Skeletal muscle satellite cell (primary cell): ENCODE measurements at regions not wholly inside any gene's neighbourhood (a gene's known extent, or its start where the extent isn't known, plus 50 kb on each side); places are given as distances from the start of the nearest gene placed in this dataset.

Source experiments
- H3K27me3 ChIP-seq: 2 replicates; pipeline ENCODE4 v1.7.0; 2013; ENCODE audit warnings: low read length; ENCODE audit not compliant: control insufficient read depth, insufficient read depth
- H3K36me3 ChIP-seq: 2 replicates; pipeline ENCODE4 v1.7.0; 2013; ENCODE audit warnings: mild to moderate bottlenecking, control low read depth, low read length; ENCODE audit not compliant: insufficient read depth
- H3K4me1 ChIP-seq: 2 replicates; pipeline ENCODE4 v1.7.0; 2013; ENCODE audit warnings: low read length; ENCODE audit not compliant: control insufficient read depth, insufficient read depth
- H3K4me2 ChIP-seq: 2 replicates; pipeline ENCODE4 v1.7.0; 2013; ENCODE audit warnings: mild to moderate bottlenecking, low read length
- H3K4me3 ChIP-seq: 2 replicates; pipeline ENCODE4 v1.7.0; 2013; ENCODE audit warnings: low read length
- H3K9ac ChIP-seq: 2 replicates; pipeline ENCODE4 v1.7.0; 2013; ENCODE audit warnings: mild to moderate bottlenecking, low read depth, low read length, moderate library complexity
- H3K9me3 ChIP-seq: replicated peaks from 2 replicates; pipeline ENCODE4 v1.7.0; 2013; ENCODE audit warnings: mild to moderate bottlenecking, control low read depth, low read length

DNA sequence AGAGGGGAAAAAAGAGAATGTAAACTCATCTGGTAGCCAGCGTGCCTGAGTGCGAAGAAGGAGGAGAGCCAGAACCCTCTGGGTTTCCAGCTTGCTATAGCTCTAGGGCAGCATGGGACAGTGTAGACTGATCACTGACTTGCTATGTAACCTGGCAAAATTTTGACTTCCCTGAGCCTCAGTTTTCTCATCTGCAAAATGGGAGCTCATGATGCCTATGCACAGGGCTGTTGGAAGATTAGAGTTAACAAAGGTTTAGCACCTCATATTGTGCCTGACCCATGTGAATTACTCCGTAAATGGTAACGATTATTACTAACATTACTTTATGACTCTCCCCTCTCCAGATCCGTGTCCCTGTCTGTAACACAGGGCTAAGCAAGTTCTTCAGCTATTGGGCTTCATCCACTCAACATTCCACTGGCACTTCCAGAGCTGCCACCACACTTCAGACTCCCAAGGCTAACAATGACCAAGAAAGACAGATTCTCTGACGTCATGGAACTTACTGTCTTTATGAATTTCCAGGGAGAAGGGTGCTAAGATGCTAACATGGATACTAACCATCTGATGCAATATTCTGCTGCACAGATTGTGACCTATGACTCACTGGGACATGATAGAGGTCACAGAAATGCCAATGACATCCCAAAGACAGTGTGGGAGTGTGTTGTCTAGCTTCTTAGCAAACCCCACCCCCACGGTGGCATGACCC, 195.2 kb downstream of the TRIM29 start:
- Histone ChIP-seq H3K4me1 (no peaks in the 10 kb centered on the region), H3K9me3 (no peaks in the 10 kb centered on the region), H3K9ac (no peak overlapping the region), H3K4me3 (no peak overlapping the region), H3K36me3 (no peaks in the 10 kb centered on the region), H3K4me2 (no peak overlapping the region), H3K27me3 (no peaks in the 10 kb centered on the region)

DNA sequence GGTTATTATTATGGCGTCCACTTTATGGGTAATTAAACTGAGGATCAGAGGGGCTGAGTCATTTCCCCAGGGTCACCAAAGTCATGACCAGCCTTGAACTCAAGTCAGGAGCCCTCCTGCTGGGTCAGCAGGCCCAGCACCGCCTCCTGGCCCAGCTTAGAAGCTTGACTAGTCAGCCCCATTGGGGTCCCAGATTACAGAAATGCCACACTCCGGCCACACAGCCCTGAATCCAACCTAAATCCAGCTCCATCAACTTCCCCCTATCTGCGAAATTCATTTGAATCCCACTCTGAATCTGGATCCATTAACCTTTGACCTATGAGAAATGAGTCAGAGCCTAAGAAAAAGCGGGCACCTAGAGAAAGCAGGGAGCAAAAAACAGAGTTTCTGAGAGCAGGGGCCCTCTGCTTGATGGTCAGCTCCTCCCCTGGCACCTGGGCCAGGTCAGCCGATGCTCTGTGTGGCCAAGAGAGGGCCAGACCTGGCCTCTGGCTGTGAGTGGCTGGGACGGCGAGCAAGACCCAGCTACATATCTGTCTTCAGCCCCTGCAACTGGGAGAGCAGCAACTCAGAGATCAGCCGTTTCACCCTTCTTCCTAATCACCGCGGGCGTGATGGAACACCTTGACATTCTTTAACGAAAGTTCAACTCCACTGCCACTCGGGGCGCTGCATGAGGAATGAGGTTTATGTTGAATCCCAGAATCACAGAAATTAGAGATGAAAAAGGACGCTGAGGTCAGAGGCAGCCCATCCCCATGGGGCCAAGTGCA, 196.1 kb downstream of the TRIM29 start:
- Histone ChIP-seq H3K4me3 (no peak overlapping the region), H3K27me3 (peaks cover 3% of the 10 kb centered on the region), H3K4me1 (no peaks in the 10 kb centered on the region), H3K36me3 (no peaks in the 10 kb centered on the region), H3K4me2 (no peak overlapping the region), H3K9me3 (no peaks in the 10 kb centered on the region), H3K9ac (no peak overlapping the region)

DNA sequence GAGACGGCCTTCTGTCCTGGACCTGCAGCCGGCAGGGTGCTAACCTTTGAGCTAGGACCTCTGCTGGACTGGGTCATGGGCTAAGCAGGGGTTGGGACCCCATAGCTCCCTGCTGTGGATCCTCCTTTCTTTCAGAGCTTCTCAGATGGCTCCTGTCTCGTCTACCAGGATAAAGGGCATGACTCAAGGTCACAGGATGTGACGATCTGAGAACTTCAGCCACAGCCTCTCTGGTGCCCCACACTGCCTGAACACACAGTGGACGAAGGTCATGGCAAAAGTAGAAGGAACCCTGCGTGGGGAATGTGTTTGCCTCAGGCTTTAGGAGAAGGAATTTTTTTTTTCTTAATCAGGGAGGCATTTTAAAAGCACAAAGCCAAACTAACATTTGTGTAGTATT, 196.7 kb downstream of the TRIM29 start:
- Histone ChIP-seq H3K4me1 (no peaks in the 10 kb centered on the region), H3K4me3 (no peak overlapping the region), H3K27me3 (peaks cover 5% of the 10 kb centered on the region), H3K4me2 (no peak overlapping the region), H3K9ac (no peak overlapping the region), H3K36me3 (no peaks in the 10 kb centered on the region), H3K9me3 (no peaks in the 10 kb centered on the region)

DNA sequence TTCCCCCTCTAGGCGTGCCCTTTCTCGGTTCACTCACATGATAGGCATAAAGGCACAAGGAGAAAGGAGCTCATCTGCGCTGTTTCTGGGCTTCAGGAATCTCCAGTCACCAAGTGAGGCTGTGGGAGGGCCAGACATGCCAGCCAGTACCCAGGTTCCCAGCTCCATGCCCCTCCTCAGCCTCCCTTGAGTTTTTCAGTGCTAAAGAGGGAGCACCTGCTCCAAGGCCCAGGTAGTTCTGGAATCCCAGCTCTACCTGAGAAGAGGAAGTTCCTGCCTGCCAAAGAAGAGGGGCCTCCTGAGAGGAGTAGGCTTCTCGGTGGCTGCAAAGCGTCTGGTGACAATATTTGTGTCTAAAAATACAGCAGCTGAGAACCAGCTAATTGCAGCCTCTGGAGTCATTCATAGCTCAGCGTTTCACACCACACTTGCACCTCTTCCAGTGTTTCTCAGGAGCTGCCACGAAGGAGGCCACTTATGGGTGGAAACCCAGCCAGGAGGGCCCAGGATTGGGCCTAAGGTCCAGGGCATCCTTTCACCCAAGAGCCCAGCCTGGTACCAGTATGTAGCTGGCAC, 197.4 kb downstream of the TRIM29 start:
- Histone ChIP-seq H3K9me3 (no peaks in the 10 kb centered on the region), H3K4me1 (no peaks in the 10 kb centered on the region), H3K36me3 (no peaks in the 10 kb centered on the region)

GRCh38 chr11:119937412-119937811, 200.5 kb downstream of the TRIM29 start:
- Histone ChIP-seq H3K9ac (no peak overlapping the region), H3K9me3 (no peaks in the 10 kb centered on the region), H3K27me3 (peaks cover 10% of the 10 kb centered on the region), H3K4me3 (no peak overlapping the region), H3K4me1 (no peaks in the 10 kb centered on the region), H3K4me2 (no peak overlapping the region), H3K36me3 (no peaks in the 10 kb centered on the region)

More for the DNA sequence above, 197.4 kb downstream of the TRIM29 start:
- no peak overlapping the region for H3K4me3 ChIP-seq
- no peak overlapping the region for H3K4me2 ChIP-seq
- H3K27me3 ChIP-seq = peaks cover 5% of the 10 kb centered on the region
- H3K9ac ChIP-seq = no peak overlapping the region

DNA sequence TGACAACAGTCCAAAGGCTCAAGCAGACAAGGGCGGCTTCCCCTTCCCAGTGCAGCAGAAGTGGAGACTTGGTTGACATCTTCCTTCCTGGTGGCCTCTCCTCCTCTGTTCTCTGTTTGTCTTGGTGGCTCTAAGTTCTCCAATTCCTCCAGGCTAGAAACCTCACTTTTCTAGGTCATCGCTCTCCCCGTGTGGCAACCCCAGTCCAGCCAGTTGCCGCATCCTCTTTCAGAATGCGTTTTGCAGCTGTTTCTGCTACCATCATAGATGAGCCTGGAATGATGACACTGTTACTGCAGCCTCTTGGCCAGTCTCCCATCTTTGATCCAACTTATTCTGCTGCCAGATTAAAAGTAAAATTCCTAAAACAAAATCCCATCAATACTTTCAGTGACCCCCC, 201.5 kb downstream of the TRIM29 start:
- H3K9ac ChIP-seq = no peak overlapping the region
- H3K9me3 ChIP-seq = no peaks in the 10 kb centered on the region
- no peak overlapping the region for H3K4me3 ChIP-seq
- H3K27me3 ChIP-seq = peaks cover 18% of the 10 kb centered on the region
- no peaks in the 10 kb centered on the region for H3K36me3 ChIP-seq
- H3K4me2 ChIP-seq = no peak overlapping the region
- H3K4me1 ChIP-seq = no peaks in the 10 kb centered on the region

- H3K9me3 ChIP-seq = no peaks in the 10 kb centered on the region
- H3K36me3 ChIP-seq = no peaks in the 10 kb centered on the region
- no peak overlapping the region for H3K4me3 ChIP-seq
- H3K4me2 ChIP-seq = no peak overlapping the region
- no peaks in the 10 kb centered on the region for H3K4me1 ChIP-seq
- peaks cover 21% of the 10 kb centered on the region for H3K27me3 ChIP-seq
- no peak overlapping the region for H3K9ac ChIP-seq
Observed at GRCh38 chr11:119935349-119935925, 202.5 kb downstream of the TRIM29 start.

- no peak overlapping the region for H3K9ac ChIP-seq
- H3K4me1 ChIP-seq = no peaks in the 10 kb centered on the region
- H3K4me2 ChIP-seq = no peak overlapping the region
- H3K27me3 ChIP-seq = peaks cover 21% of the 10 kb centered on the region
- no peaks in the 10 kb centered on the region for H3K9me3 ChIP-seq
- H3K36me3 ChIP-seq = no peaks in the 10 kb centered on the region
- H3K4me3 ChIP-seq = no peak overlapping the region
Observed at GRCh38 chr11:119934866-119935265, 203.0 kb downstream of the TRIM29 start.

- Histone ChIP-seq H3K9ac (no peak overlapping the region), H3K27me3 (peaks cover 23% of the 10 kb centered on the region), H3K4me3 (no peak overlapping the region), H3K36me3 (no peaks in the 10 kb centered on the region), H3K4me2 (no peak overlapping the region), H3K9me3 (no peaks in the 10 kb centered on the region), H3K4me1 (no peaks in the 10 kb centered on the region)
Observed at GRCh38 chr11:119934267-119934666, 203.6 kb downstream of the TRIM29 start.

GRCh38 chr11:119933584-119933983, 204.3 kb downstream of the TRIM29 start:
- Histone ChIP-seq H3K36me3 (no peaks in the 10 kb centered on the region), H3K4me2 (no peak overlapping the region), H3K9ac (no peak overlapping the region), H3K9me3 (no peaks in the 10 kb centered on the region), H3K27me3 (peaks cover 23% of the 10 kb centered on the region), H3K4me1 (no peaks in the 10 kb centered on the region), H3K4me3 (no peak overlapping the region)

DNA sequence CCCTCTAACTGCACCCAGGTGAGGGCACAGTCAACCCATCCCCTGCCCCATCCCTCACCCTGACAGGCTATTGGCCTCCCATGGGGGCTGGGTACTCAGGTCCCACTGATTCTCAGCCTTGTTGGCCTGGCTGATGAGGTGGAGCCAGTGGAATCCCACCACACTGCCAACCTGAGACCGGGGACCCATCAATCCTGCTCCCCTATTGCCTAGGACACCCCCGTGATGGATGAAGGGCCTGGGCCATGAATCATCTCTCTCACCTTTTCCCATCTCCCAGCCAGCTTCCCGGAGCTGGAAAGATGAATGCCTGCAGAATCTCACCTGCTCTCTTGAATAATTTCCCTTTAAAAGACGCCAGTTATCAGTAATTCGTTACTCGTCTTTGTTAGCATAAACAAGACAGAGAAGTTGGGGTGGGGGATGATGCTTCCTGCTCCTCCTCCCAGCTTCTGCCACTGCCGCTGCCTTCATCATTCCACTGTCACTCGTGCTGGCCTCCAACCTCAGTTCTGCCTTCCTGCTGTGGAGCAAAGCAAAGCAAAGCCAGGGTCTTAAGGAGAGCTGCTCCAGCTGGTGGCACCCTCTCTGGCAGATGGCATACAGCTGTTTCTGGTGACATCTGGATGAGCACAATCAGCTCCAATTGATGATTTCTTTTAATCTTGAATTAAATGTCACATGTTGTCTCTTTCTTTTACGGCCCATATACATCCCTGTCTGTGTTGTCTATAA, 204.0 kb upstream of the NECTIN1 start:
- H3K36me3 ChIP-seq = no peaks in the 10 kb centered on the region
- no peak overlapping the region for H3K4me3 ChIP-seq
- H3K27me3 ChIP-seq = peaks cover 23% of the 10 kb centered on the region
- H3K4me2 ChIP-seq = no peak overlapping the region
- no peaks in the 10 kb centered on the region for H3K9me3 ChIP-seq
- no peak overlapping the region for H3K9ac ChIP-seq
- H3K4me1 ChIP-seq = no peaks in the 10 kb centered on the region
